ENCODE measurements at regions not wholly inside any gene's neighbourhood (a gene's known extent, or its start where the extent isn't known, plus 50 kb on each side); places are given as distances from the start of the nearest gene placed in this dataset.

- TF ChIP-seq CTCF (IDR thresholded peaks at IDR 0.05): no peak
- TF ChIP-seq POLR2A (IDR thresholded peaks at IDR 0.05): no peak
Observed at GRCh38 chr9:28471261-28471660, 898.0 kb upstream of the C9orf72 start.
